Lung (tissue), 11 donors: ENCODE measurements at regions not wholly inside any gene's neighbourhood (a gene's known extent, or its start where the extent isn't known, plus 50 kb on each side); places are given as distances from the start of the nearest gene placed in this dataset.

ENCODE experiments used
- ATAC-seq: fragments of 200-7000 bp; cut with Tn5 transposase; one replicate; pipeline ENCODE4 v1.9.1; 2020; ENCODE audit warnings: moderate number of reproducible peaks; ENCODE audit not compliant: insufficient read depth, low FRiP score
- DNase-seq, 3 donors: peaks; one replicate each; pipeline ENCODE4 v3.0.0-alpha.2; 2013 to 2017
- H3K27ac ChIP-seq, 2 donors: one replicate each; pipeline ENCODE4 v1.5.1; 2013; ENCODE audit warnings: mild to moderate bottlenecking in 2 of 2, moderate library complexity in 2 of 2, control low read depth in 1 of 2, inconsistent platforms in 1 of 2, low read depth in 1 of 2, low read length in 1 of 2
- H3K27me3 ChIP-seq, 3 donors: one replicate each; pipeline ENCODE4 v1.5.1; 2013; ENCODE audit warnings: low read length in 2 of 3; ENCODE audit not compliant: control insufficient read depth in 3 of 3, insufficient read depth in 3 of 3
- H3K36me3 ChIP-seq, 4 donors: one replicate each; pipeline ENCODE4 v1.5.1; 2013; ENCODE audit warnings: low read length in 4 of 4, mild to moderate bottlenecking in 1 of 4, moderate library complexity in 1 of 4; ENCODE audit not compliant: control insufficient read depth in 4 of 4, insufficient read depth in 4 of 4
- H3K4me1 ChIP-seq, 5 donors: one replicate each; pipeline ENCODE4 v1.5.1; 2013; ENCODE audit warnings: low read length in 5 of 5, mild to moderate bottlenecking in 2 of 5, moderate library complexity in 1 of 5; ENCODE audit not compliant: control insufficient read depth in 5 of 5, insufficient read depth in 5 of 5
- H3K4me3 ChIP-seq: one replicate; pipeline ENCODE4 v1.5.1; 2013; ENCODE audit warnings: mild to moderate bottlenecking, control low read depth, moderate library complexity
- H3K9ac ChIP-seq, 2 donors: one replicate each; pipeline ENCODE4 v1.5.1; 2013; ENCODE audit warnings: low read length in 2 of 2, control low read depth in 1 of 2; ENCODE audit not compliant: insufficient read depth in 1 of 2
- H3K9me3 ChIP-seq, 4 donors: one replicate each; pipeline ENCODE4 v1.5.1; 2013; ENCODE audit warnings: low read length in 3 of 4, mild to moderate bottlenecking in 1 of 4, moderate library complexity in 1 of 4; ENCODE audit not compliant: control insufficient read depth in 4 of 4, insufficient read depth in 3 of 4
- WGBS, 2 donors: extraction: QIAGEN DNeasy Blood & Tissue Kit; methylation state at CpG; one replicate each; pipeline ENCODE4 v1.1.7; 2013; 5-methylcytosine and 5-hydroxymethylcytosine counted together
- TF ChIP-seq, protein P1 (sequence below): IDR thresholded peaks from 2 replicates; pipeline ENCODE4 v1.5.1; 2012; ENCODE audit warnings: mild to moderate bottlenecking; ENCODE audit errors: control extremely low read depth, extremely low read depth
- donor health status: control.
- donor health status: control.
- donor health status: Bipolar disorder and iron deficiency.
- donor health status: healthy.
- donor health status: DM: yes; HTN: yes; CAD: no.

DNA sequence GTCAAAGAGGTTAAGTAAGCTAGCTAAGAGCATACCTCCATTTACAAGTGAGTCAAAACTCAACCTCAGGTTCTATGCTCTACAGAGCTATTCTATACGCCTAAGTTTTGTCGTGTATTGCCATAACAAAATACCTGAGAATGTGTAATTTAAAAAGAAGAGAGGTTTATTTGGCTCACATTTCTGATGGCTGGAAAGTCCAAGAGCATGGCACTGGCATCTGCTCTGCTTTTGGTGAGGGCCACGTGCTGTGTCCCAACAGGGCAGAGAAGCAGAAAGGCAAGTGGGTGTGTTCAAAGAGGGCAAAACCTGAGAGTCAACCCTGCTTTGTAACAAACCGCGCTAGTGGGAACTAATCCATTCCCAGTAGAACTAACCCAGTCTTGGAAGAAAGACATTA lies 60.9 kb upstream of the POU2F1 start:
- Histone ChIP-seq H3K36me3 (no peaks in the 10 kb centered on the region), H3K9me3 (no peaks in the 10 kb centered on the region), H3K27me3 (no peaks in the 10 kb centered on the region), H3K4me3 (no peak overlapping the region), H3K9ac (no peak overlapping the region), H3K27ac (no peak overlapping the region), H3K4me1 (peaks cover 0 to 11% (median 0%) of the 10 kb centered on the region in 5 donors)
- no peak for DNase-seq
- 92 to 96% methylated on average over 5 of the region's 5 CpGs for WGBS, 2 donors
- TF ChIP-seq, protein P1, sequence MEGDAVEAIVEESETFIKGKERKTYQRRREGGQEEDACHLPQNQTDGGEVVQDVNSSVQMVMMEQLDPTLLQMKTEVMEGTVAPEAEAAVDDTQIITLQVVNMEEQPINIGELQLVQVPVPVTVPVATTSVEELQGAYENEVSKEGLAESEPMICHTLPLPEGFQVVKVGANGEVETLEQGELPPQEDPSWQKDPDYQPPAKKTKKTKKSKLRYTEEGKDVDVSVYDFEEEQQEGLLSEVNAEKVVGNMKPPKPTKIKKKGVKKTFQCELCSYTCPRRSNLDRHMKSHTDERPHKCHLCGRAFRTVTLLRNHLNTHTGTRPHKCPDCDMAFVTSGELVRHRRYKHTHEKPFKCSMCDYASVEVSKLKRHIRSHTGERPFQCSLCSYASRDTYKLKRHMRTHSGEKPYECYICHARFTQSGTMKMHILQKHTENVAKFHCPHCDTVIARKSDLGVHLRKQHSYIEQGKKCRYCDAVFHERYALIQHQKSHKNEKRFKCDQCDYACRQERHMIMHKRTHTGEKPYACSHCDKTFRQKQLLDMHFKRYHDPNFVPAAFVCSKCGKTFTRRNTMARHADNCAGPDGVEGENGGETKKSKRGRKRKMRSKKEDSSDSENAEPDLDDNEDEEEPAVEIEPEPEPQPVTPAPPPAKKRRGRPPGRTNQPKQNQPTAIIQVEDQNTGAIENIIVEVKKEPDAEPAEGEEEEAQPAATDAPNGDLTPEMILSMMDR, result no peak
- no peak for ATAC-seq

DNA sequence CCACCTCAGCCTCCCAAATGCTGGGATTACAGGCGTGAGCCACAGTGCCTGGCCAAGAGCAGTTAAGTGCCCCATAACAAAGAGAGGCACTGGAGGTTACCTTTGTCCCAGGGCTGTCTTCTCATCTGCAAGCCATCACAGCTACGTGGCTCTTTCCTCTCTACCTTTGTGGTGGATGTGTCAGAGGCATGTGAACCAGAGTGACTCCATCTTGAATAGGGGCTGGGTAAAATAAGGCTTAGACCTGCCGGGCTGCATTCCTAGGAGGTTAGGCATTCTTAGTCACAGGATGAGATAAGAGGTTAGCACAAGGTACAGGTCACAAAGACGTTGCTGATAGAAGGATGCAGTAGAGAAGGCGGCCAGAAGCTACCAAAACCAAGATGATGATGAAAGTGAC lies 59.4 kb upstream of the POU2F1 start:
- H3K36me3 ChIP-seq, result no peaks in the 10 kb centered on the region
- H3K9me3 ChIP-seq, result no peaks in the 10 kb centered on the region
- ATAC-seq (no peak), DNase-seq (no peak)
- TF ChIP-seq, protein P1, result no peak
- no peak overlapping the region for H3K9ac ChIP-seq
- no peak overlapping the region for H3K27ac ChIP-seq
- H3K4me3 ChIP-seq, result no peak overlapping the region
- H3K4me1 ChIP-seq, result peaks cover 0 to 19% (median 0%) of the 10 kb centered on the region in 5 donors
- no peaks in the 10 kb centered on the region for H3K27me3 ChIP-seq
- 63 to 69% methylated on average over 5 of the region's 5 CpGs for WGBS, 2 donors

DNA sequence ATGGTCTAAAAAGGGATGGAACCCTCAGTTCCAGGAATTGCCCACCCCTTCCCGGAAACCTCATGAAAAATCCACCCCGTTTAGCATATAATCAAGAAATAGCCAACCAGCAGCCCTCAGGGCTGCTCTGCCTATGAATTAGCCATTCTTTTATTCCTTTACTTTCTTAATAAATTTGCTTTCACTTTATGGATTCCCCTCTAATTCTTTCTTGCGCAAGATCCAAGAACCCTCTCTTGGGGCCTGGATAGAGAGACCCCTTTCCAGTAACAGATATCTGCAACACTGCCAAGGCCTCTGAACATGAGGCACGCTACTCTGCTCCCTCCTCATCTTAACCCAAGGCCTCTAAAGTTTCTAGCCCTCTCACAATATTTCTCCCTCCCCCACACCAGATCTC lies 58.9 kb upstream of the POU2F1 start:
- Histone ChIP-seq H3K9me3 (no peaks in the 10 kb centered on the region), H3K27ac (no peak overlapping the region), H3K36me3 (no peaks in the 10 kb centered on the region), H3K4me1 (peaks cover 0 to 24% (median 5%) of the 10 kb centered on the region in 5 donors), H3K27me3 (no peaks in the 10 kb centered on the region), H3K9ac (no peak overlapping the region), H3K4me3 (no peak overlapping the region)
- no peak for ATAC-seq
- no peak for DNase-seq
- WGBS, 2 donors, result 95 to 98% methylated on average over 4 of the region's 4 CpGs
- TF ChIP-seq, protein P1, result no peak

DNA sequence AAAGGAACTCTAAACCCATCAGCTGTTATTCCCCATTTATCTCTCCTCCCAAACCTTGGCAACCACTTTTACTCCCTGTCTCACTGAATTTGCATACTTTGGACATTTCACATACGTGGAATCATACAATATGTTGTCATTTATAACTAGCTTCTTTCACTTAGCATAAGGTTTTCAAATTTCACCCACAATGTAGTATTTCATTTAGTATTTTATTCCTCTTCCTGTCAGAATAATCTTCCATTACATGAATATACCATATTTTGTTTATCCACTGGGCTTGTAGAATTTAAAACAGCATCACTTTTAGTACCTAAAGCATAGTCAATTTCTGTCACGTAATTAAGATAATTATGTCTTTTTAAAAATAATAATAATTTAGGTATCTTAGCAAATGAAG lies 55.5 kb upstream of the POU2F1 start:
- Histone ChIP-seq H3K36me3 (no peaks in the 10 kb centered on the region), H3K4me1 (peaks cover 0 to 28% (median 9%) of the 10 kb centered on the region in 5 donors), H3K27me3 (peaks cover 0 to 9% (median 8%) of the 10 kb centered on the region in 3 donors), H3K9ac (no peak overlapping the region), H3K27ac (no peak overlapping the region), H3K9me3 (peaks cover 0 to 2% (median 0%) of the 10 kb centered on the region in 4 donors), H3K4me3 (no peak overlapping the region)
- no peak for DNase-seq
- no peak for ATAC-seq
- TF ChIP-seq, protein P1, result no peak
- WGBS, 2 donors, result 82 to 90% methylated on average over 2 of the region's 2 CpGs
